Activated CD4-positive, alpha-beta T cell treated with anti-CD3 and anti-CD28 coated beads, Interleukin-2, Interleukin-6, amounts not matched to agents 100 ng/mL and 50 ng/mL, durations not matched to agents 16 hours and 8 hours (primary cell): ENCODE measurements at regions not wholly inside any gene's neighbourhood (a gene's known extent, or its start where the extent isn't known, plus 50 kb on each side); places are given as distances from the start of the nearest gene placed in this dataset.

Experiments
- DNase-seq: peaks from one replicate; pipeline ENCODE4 v3.0.0-alpha.2; 2020

DNA sequence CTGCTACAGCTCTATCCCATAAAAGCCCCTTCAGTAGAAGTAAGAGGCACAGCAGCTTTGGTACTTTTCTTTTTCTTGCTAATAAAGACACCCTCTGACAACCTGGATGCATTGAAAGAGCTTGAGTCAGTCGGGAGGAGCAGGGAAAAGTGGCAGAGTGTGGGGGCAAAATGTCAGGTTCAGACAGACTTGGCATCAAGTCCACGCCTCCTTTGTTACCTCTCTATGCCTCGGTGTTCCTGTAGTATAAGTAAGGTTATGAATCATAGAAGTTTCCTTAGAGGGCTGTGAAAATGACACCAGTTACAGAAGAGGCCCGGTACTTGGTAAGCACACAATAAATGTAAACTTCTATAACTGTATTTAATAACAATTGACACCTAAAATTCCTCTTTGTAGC lies 133.9 kb downstream of the ESM1 start:
- no peak for DNase-seq

- DNase-seq = no peak
Measured at GRCh38 chr5:54848581-54848980, 136.8 kb downstream of the ESM1 start.

DNA sequence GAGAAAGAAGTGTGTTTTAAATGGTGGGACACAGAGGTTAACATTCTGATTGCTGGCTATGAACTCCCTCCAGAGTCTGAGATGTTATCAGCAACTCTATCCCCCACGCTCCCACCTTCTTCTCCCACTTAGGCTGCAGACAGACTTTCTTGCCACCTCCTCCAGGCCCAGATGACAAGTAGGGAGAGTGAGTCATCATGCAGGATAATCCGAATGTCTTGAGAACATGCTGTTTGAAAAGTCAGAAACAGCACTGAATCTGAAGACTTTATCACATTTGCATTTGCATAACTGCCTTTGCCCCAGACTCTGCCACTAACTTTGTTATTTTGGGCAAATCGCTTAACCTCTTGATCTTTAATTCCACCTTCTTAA lies 139.8 kb downstream of the ESM1 start:
- no peak for DNase-seq

- peak; percentile 56 for DNase-seq
Measured at GRCh38 chr5:54844905-54845566, 140.4 kb downstream of the ESM1 start.

DNA sequence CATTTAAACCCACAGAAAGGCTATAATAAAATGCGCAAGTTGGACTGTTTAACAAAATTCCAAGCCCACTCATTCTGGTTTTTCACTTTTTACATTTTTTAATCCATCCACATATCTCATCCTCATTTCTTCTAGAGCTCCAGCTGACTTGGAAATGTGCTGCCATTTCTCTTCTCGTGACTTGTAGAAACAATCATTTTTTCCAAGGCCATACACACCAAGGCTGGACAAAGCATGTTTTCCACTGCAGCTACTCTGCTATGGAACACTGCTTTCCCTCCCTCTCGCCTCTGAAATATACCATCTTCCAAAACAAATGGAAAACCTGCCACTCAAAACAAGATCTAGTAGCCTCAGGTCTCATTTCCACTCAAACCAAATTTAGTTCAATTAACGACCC lies 141.1 kb downstream of the ESM1 start:
- no peak for DNase-seq

DNA sequence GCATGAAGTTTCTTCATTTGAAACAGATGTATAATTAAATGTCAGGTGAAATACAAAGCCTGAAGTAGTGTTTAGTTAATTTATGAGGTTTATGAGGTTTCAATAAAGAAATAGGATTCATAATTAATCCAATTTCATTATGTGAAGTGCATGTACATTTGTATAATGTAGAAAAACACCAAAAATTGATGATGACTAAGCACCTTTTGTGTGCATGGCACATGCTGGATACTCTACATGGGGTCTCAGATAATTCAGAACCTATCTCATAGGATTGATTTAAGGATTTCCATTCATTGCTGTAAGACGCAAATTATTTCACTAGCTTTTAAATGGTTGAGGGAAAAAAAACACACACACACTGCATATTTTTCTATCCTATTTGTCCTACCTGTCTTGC lies 143.9 kb downstream of the ESM1 start:
- no peak for DNase-seq

GRCh38 chr5:54838843-54839242 lies 146.6 kb downstream of the ESM1 start:
- DNase-seq = no peak

DNA sequence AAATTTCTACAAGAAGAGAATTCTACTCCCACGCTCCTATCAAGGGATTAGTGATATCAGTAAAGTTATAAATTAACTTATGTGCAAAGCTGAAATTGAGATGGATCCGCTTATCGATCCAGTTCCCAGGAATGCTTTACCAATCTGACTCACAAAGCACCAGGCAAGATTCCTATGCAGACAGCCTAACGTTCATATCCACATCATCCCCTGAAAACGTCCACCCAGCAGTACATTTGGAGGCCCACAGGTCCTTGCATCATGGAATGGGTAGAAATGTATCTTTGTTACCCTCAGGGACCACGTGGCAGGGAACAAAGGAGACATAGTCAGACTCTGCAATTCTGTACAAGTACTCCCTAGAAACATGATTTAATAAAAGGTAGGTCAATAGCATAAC lies 147.4 kb downstream of the ESM1 start:
- no peak for DNase-seq

- no peak for DNase-seq
Measured at GRCh38 chr5:54837093-54837492, 148.3 kb downstream of the ESM1 start.

- no peak for DNase-seq
Measured at GRCh38 chr5:54835647-54836046, 149.7 kb downstream of the ESM1 start.

- no peak for DNase-seq
Measured at GRCh38 chr5:54834121-54834842, 151.1 kb downstream of the ESM1 start.

DNA sequence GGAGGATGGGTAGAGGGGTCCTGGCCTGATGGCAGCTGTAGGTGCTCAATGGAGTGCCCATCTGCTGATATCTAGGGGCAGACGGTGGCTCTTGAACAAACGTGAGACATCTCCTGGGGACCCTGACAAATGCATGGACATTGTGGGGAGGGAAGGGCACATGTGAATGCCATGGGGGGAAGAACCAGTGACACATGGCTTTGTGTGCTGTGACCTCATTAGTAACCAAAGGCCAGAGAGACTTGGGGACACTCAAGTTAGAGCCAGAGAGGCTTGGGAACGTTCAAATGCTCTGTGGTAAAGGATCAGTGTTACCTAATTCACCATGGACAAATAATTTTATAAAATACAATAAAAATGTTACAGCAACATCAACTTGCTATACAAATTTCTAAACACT lies 151.8 kb downstream of the ESM1 start:
- DNase-seq = no peak

- DNase-seq = no peak
Measured at GRCh38 chr5:54832858-54833257, 152.5 kb downstream of the ESM1 start.

DNA sequence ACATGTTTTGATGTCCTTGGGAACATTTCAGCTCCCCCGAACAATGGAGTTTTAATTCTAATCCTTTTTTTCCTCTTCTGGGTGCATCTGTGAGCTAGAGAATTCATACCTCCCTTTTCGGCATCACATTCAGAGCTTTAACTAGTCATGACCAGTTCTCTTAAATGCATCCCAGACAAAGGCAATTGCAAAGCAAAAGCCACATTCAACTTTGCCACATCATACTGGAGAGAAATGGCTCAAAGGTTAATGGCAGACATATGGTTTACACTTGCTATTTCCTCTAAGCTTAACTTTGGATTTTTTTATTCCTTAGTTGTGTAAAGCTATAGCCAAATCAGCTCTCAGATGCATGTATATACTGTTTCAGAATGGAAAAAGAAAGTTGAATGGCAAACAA lies 153.3 kb downstream of the ESM1 start:
- no peak for DNase-seq

DNA sequence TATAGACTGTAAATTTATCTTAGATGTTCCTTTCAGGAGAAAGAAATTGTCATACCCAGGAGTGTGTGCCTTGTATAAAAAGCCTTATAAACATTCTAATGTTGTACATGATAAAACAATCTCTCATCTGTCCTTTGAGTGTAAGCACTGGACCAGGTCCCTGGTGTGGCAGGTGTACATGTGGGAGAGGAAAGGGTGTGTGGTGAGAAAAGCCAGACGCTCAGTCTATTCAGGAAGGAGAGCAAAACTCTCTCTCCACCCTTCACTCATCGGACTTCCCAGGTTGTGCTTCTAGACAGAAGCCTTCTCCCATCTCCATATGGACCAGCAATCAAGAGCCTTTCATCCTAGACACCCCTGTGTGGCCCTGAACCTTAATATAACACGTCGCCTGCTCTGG lies 154.2 kb downstream of the ESM1 start:
- no peak for DNase-seq

DNA sequence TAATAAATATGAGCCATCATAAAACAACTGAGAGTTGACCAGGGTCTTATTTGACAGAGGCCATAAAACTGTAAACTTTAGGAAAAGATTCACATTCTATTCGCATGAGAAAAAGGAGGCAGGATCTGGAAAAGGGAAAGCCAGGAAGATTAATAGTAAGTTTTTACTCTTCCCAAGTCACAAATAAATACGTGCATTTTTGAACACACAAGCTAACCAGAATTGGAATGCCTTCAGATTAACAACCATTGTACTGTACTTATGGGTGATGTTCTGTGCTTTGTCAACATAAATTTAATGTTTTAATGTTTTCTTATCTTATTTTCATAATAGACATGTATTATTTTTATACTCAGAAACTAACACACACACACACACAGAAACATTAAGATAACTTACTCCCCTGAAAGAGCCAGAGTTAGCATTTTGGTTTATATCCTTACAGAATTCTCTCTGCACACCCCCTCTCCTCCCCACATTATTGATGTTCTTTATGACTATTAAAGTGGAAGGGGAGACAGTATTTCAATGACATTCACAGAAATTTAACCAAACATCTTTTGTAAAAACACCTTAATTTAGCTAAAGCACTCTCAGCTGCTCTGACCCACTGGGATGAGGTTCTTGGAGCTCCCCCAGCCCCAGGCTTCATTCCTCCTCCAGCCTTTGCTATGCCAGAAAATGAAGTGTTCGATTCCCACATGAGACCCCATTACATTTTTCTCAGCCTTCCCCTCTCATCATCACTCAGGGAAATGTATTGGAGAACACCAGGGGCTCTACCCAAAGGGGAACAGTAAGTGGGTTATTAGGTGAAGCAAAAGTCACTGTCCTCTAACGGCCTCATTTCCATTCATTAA lies 155.5 kb downstream of the ESM1 start:
- DNase-seq = no peak

- no peak for DNase-seq
Measured at GRCh38 chr5:54829102-54829501, 156.3 kb downstream of the ESM1 start.

GRCh38 chr5:54828151-54828550 lies 157.2 kb downstream of the ESM1 start:
- no peak for DNase-seq

- no peak for DNase-seq
Measured at GRCh38 chr5:54825005-54825404, 160.4 kb downstream of the ESM1 start.

GRCh38 chr5:54823006-54823405 lies 162.4 kb downstream of the ESM1 start:
- no peak for DNase-seq

DNA sequence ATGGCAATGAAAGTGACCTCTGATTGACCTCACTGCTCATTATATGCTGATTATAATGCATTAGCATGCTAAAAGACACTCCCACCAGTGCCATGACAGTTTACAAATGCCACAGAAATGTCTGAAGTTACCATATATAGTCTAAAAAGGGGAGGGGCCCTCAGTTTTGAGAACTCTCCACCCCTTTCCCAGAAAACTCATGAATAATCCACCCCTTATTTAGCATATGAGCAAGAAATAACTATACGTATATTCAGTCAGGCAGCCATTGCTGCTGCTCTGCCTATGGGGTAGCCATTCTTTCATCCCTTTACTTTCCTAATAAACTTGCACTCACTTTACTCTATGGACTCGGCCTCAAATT lies 163.1 kb downstream of the ESM1 start:
- no peak for DNase-seq

- DNase-seq = no peak
Measured at GRCh38 chr5:54821445-54822323, 163.7 kb downstream of the ESM1 start.
